ENCODE measurements at regions not wholly inside any gene's neighbourhood (a gene's known extent, or its start where the extent isn't known, plus 50 kb on each side); places are given as distances from the start of the nearest gene placed in this dataset.

DNA sequence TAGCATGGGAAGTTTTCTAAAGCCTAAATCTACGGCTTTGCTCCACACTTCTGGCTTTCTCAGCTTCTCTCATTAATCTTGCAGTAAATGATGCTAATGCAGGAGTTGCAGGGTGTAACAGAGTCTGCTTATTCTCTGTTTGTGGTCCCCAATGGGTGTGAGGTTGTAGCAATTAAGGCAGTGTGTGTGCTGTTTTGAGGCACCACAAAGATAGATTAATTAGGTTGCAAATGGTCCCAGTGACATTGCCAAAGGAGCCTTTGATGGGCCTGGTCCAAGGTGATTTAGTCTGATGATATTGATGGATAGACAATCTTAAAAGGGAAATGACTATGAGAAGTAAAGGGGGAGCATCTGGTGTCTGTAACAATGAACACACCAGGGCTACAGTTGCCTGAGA, 1313.7 kb upstream of the CDH8 start:
- Histone ChIP-seq H3K36me3 (peaks cover 0 to 2% of the 10 kb centered on the region in 2 donors), H3K27ac (no peak overlapping the region), H3K4me3 (no peak overlapping the region), H3K27me3 (no peaks in the 10 kb centered on the region), H3K9me3 (no peaks in the 10 kb centered on the region), H3K4me1 (no peaks in the 10 kb centered on the region)
- DNase-seq, result no peak
- intact Hi-C loops (cut with DNase I; ENCODE audit: low total_unique reads), result no loop called here
- TF ChIP-seq POLR2A (IDR thresholded peaks at IDR 0.05), result no peak
- TF ChIP-seq, protein P1, sequence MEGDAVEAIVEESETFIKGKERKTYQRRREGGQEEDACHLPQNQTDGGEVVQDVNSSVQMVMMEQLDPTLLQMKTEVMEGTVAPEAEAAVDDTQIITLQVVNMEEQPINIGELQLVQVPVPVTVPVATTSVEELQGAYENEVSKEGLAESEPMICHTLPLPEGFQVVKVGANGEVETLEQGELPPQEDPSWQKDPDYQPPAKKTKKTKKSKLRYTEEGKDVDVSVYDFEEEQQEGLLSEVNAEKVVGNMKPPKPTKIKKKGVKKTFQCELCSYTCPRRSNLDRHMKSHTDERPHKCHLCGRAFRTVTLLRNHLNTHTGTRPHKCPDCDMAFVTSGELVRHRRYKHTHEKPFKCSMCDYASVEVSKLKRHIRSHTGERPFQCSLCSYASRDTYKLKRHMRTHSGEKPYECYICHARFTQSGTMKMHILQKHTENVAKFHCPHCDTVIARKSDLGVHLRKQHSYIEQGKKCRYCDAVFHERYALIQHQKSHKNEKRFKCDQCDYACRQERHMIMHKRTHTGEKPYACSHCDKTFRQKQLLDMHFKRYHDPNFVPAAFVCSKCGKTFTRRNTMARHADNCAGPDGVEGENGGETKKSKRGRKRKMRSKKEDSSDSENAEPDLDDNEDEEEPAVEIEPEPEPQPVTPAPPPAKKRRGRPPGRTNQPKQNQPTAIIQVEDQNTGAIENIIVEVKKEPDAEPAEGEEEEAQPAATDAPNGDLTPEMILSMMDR (IDR thresholded peaks at IDR 0.05), result no peak

DNA sequence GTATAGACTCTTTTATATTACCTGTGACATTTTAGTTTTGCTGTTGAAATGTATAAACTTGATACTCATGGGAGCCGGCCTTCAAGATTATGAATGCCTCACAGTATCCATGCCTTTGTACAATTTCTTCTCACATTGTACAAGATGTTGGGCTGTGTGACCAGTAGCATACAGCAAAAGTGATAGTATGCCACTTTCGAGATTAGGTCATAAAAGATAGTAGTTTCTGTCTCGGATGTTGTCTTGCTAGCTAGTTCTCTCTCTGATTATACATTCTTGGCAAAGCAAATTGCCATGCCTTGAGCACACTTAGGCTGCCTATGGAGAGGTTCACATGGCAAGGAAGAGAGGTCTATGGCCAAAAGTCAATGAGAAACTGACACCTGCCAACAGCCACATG, 1309.8 kb upstream of the CDH8 start:
- no peaks in the 10 kb centered on the region for H3K4me1 ChIP-seq
- no peaks in the 10 kb centered on the region for H3K9me3 ChIP-seq
- H3K4me3 ChIP-seq, result no peak overlapping the region
- no peaks in the 10 kb centered on the region for H3K36me3 ChIP-seq
- no peaks in the 10 kb centered on the region for H3K27me3 ChIP-seq
- H3K27ac ChIP-seq, result no peak overlapping the region
- DNase-seq, result no peak
- intact Hi-C loops (cut with DNase I; ENCODE audit: low total_unique reads), result no loop called here
- TF ChIP-seq, protein P1 (IDR thresholded peaks at IDR 0.05), result no peak
- TF ChIP-seq POLR2A (IDR thresholded peaks at IDR 0.05), result no peak

GRCh38 chr16:63337264-63337663, 1301.0 kb upstream of the CDH8 start:
- no peak overlapping the region for H3K4me3 ChIP-seq
- no peak for TF ChIP-seq POLR2A (IDR thresholded peaks at IDR 0.05)
- TF ChIP-seq, protein P1 (IDR thresholded peaks at IDR 0.05), result no peak
- no peaks in the 10 kb centered on the region for H3K9me3 ChIP-seq
- no peaks in the 10 kb centered on the region for H3K36me3 ChIP-seq
- no peaks in the 10 kb centered on the region for H3K27me3 ChIP-seq
- intact Hi-C loops (cut with DNase I; ENCODE audit: low total_unique reads), result no loop called here
- no peaks in the 10 kb centered on the region for H3K4me1 ChIP-seq
- DNase-seq, result no peak
- no peak overlapping the region for H3K27ac ChIP-seq

DNA sequence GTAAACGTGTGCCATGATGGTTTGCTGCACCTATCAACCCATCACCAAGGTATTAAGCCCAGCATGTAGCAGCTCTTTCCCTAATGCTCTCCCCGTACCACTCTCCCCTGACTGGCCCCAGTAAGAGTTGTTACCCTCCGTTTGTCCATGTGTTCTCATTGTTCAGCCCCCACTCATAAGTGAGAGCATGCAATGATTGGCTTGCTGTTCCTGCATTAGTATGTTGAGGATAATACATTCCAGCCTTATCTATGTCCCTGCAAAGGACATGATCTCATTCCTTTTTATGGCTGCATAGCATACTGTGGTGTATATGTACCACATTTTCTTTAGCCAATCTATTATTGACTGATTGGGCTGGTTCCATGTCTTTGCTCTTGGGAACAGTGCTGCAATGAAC, 1294.9 kb upstream of the CDH8 start:
- Histone ChIP-seq H3K9me3 (no peaks in the 10 kb centered on the region), H3K4me1 (no peaks in the 10 kb centered on the region), H3K27me3 (no peaks in the 10 kb centered on the region), H3K27ac (no peak overlapping the region), H3K36me3 (no peaks in the 10 kb centered on the region), H3K4me3 (no peak overlapping the region)
- intact Hi-C loops (cut with DNase I; ENCODE audit: low total_unique reads), result no loop called here
- no peak for TF ChIP-seq POLR2A (IDR thresholded peaks at IDR 0.05)
- TF ChIP-seq, protein P1 (IDR thresholded peaks at IDR 0.05), result no peak
- DNase-seq, result no peak

- Histone ChIP-seq H3K27ac (no peak overlapping the region), H3K4me3 (no peak overlapping the region), H3K36me3 (no peaks in the 10 kb centered on the region), H3K27me3 (no peaks in the 10 kb centered on the region), H3K9me3 (no peaks in the 10 kb centered on the region), H3K4me1 (no peaks in the 10 kb centered on the region)
- intact Hi-C loops (cut with DNase I; ENCODE audit: low total_unique reads), result no loop called here
- TF ChIP-seq POLR2A (IDR thresholded peaks at IDR 0.05), result no peak
- TF ChIP-seq, protein P1 (IDR thresholded peaks at IDR 0.05), result no peak
- DNase-seq, result no peak
Measured at GRCh38 chr16:63326736-63327339, 1290.6 kb upstream of the CDH8 start.

All from uterus (tissue), 3 donors.